ENCODE measurements at regions not wholly inside any gene's neighbourhood (a gene's known extent, or its start where the extent isn't known, plus 50 kb on each side); places are given as distances from the start of the nearest gene placed in this dataset.

DNA sequence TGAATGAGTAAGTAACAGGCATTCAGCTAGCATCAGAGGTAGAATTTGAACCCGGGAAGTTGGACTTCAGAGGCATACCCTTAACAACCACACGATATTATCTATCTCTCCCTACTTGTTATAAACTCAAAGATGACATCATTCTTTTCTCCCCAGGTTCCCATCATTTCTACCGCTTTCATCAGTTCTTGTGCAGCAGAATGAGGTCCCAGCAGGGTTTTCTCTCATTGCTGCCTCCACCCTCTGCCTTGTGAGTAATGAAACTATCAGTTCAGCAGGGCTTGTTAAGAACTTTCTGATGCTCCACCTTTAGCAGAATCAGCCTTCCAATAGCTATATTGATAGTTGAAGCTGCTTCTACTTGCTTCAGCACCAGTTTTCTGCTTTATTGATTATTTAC is 487.5 kb upstream of the KCNMB2 start:
- DNase-seq, result no peak

DNA sequence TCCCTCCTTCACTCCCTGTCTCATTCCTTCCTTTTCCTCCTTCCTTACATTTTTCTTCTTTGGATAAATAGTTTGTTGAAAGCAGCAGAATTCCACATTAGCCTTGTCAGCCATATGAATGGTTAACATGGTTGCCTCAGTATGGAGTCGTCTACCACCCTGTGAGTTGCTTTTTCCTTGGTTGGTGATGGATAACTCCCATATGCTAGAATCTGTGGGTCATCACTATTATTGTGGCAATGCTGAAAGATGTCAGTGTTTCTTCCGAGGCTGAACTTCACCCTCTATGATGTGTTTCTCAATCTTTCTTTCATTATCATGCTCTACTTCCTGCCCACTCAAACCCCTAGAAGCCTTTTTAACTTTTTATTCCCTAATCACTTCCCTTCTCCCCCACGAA is 481.8 kb upstream of the KCNMB2 start:
- no peak for DNase-seq

DNA sequence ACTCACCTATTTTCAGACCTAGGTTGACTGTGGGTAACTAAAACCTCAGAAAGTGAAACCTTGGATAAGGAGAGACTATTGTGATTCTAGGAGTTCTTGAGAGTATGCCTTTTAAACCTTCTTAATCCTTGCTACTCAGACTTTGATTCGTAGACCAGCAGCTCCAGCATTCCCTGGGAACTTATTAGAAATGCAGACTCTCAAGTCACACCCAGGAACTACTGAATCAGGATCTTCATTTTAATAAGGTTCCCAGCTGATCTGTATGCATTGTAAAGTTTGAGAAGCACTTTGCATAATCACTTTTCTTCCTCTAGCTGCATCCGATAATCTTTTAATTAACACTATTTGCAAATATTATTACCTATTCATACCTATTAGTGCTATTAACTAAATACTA is 480.3 kb upstream of the KCNMB2 start:
- no peak for DNase-seq

DNA sequence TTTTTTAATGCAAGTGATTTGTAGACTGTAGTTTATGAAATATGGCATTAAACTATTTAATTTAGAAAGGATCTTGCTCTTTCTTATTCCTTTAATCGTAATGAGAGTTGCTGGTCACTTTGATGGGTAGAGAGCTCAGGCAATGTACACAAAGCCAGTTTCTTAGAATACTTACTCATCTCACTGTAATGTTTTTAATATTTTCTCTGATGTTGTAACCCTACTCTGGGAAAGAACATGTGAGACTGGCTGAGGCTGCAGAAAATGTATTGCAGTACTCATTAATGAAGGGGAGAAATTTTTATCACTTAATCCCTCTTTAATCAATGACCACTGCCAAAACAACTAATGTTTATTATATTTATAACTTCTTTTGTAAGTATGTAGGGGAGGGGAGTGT is 479.4 kb upstream of the KCNMB2 start:
- no peak for DNase-seq

DNA sequence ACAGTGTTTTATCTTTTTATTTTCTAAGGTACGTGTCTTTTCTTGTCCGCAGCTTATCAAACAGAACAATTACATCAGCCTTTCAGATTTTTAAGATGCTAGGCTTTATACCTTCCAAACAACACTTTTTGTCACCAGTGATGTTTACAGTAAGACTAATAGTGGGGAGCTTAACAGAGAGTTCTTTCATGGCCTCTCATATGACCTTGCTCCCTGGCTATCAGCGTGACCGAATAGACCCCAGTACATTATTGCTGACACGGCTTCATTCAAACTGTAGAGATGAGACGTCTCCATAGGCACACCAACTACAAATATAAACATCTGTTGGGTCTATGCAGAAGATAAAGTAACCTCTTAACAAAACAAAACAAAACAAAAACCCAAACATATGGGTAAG is 477.6 kb upstream of the KCNMB2 start:
- DNase-seq, result no peak

DNA sequence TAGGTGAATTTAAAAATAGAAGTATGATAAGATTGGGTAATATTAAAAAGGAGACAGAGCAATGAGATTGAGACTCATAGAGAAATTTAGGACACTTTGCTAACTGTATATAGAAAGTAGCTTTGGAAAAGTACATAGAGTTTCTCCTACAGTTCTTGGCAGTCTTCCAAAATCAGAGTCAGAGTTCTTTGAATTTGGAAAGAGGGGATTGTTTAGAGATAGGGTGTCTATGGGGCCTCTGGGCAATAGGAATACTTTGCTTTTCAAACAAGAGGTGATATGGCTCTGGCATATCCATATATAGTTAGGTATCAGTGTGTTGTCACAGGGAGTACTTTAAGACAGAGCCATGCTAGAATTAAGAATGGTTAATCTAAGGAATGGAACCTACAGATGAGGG is 477.1 kb upstream of the KCNMB2 start:
- no peak for DNase-seq

DNA sequence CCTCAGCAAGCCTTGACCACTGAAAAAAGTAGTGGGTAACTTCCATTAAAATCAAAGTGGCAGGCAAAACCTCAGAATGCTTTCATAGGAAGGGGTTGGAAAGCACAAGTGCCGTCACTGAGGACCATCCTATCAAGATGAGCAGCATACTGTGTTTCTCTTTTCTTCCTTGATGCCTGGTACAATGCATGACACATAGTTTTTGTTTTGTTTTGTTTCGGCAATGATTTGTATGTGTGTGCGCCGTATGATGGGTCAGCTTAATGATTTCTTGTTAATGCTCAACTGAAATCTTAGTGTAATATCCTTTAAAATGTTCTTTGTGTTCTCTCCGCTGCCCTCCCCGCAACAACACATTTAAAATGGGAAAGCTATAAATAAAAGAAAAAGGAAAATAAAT is 476.4 kb upstream of the KCNMB2 start:
- DNase-seq, result no peak

DNA sequence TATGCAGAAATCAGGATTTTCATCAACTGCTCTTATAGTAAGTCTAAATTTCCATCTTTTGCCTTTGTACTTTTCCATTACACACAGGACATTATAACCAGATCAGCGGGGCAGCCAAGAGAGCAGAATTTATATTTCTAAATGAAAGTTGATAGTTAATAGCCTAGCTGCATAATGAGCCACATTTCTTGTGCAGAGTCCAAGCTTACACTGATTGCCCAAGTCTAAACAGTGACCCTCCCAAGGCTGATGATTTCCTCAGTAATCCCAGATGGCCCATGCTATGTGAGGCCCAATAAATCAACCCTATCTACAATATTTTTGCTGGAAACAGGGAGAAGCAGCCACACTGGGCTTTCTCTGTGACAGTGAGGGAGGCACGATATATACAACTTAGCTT is 475.8 kb upstream of the KCNMB2 start:
- DNase-seq, result no peak

DNA sequence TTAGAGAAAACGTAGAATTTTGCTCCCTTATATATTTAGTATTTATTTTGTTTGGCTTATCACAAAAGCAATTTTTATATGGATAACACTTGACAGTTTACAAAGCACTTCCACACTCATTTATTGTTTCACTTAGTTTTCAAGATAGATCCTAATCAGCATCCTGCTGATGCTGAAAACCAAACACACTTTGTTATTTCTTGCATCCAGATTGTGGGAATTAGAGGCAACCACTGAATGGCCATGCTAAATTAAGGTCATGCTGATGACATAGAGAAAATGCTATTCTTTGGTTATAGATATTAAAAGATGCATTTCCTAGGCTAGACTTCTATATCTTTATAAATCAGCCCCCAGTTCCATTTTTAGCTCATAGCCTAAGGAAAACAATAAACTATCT is 474.1 kb upstream of the KCNMB2 start:
- DNase-seq, result no peak

DNA sequence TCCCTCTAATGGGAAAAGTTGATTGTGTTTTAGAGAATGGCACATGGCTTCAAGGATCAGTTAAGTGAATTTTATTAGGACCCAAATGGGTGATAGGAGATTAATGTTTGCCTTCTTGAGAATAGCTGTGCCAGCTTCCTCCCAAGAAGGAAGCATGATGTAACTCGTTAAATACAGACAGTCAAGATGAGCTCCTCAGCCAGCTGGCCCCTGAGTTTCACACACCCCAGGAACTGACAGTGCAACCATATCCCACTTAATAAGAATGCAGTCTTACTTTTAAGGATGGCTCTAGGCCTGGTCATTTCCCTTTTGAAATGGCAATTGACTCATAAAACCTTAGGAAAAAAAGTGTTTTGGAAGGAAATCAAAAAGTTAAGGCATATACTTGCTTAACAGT is 472.8 kb upstream of the KCNMB2 start:
- DNase-seq, result peak in 1 of 2 donors; percentile 41

DNA sequence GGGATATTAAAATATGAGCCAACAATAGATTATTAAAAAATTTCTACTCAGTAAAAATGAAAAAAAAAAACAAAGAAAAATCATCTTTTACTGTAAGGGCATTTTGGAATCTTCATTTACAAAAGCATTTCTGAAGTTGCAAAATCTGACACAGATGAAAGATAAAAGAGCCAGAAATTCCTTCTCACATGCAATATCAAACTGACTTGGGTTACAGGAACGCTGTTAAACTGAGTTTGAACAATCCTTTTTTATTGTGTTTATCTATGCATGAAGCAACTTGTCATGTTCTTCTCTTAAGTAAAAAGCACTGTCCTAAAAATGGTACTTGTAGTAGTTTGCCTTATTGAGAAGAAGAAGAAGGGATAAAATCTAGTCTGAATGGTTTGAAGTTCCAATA is 468.5 kb upstream of the KCNMB2 start:
- DNase-seq, result no peak

DNA sequence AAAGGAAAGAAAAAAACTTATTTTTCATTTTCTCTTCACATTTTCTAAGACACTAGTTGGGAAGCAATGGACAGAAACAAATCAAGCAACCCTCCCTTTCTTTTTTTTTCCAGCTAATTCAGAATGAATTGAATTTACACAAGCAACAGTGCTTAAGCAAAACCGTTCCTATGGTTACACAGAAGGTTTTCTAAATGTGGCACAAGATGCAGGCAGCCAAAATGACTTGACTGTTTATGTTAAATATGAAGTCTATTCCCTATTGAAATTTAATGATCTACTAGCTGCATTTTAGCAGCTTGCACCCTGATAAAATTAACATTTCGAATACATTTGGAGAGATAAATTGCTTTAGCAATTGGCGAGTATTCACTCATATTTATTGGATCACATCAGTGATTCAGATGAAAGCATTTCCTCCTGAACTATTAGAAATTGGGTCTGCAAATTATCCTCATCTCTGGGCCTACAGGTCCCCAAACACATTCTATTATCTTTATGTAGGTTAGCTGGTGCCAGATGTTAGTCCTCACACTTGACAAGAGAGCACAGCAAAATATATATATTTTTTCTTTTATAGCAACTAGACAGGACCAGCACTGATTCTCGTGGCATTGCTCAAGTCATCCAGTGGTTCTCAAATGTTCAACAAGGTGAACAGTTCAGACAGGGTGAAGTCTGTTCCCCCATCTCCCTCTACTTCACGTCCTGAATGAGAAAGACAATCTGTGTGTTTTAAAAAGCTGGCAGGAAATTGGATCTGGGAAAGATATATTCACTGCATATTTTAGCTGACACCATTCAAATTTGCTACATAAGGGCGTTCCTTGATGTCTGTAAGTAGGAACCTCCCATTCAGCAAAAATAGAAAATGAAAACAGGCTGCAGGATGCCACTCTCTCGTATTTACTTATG is 463.6 kb upstream of the KCNMB2 start:
- DNase-seq, result no peak

DNA sequence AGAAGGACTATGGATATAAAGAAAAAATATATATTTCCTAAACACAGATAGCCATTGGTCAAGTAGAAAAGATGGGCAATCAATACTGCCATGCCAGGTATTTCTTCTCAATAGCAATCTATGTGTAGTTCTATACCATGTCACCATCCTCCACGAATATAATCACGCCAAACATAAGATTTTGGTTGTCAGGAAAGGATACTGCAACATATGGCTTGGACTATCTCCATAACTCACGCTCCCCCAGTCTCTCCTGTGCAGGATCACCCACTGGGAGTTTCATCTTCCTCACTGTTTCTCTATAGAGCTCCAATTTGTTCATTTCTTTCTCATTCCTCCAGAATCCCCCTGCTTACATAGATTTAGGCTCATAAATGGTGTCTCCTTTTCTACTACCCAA is 462.9 kb upstream of the KCNMB2 start:
- DNase-seq, result no peak

DNA sequence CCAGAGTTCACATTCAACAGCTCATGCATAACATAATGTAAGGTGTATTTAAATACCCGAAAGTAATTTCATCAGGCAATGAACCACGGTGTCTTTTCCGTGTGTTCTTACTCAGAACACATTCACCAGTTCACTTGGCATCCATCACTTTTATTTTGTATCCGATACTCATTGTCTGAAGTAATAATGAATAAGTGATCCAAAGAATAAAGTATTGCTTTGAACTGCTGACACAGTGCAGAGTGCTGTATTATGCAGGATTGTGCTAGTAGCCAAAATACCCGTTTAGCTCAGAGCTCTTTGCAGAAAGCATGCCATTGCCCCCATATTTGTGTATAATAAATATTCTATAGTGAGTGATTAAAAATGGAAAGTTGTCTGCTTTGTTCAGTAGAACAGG is 460.9 kb upstream of the KCNMB2 start:
- no peak for DNase-seq

DNA sequence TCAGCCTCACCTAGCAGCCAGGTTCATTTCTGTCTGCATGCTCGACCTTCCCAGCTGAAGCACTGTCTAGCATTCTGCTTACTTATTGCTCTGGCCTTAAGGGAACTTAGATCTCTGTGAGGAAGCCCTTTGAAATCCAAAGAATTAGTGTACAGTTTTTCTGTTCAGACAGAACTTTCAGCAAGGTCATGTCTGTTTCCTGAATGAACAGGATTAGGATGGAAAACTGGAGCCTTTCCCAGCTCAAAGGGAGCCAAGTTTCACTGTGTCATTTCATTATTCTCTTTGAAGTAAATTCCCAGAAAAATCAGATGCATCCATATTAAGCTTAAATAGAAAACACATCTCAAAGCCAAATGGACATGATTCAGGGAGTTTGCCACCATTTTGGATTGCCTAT is 457.3 kb upstream of the KCNMB2 start:
- DNase-seq, result no peak

DNA sequence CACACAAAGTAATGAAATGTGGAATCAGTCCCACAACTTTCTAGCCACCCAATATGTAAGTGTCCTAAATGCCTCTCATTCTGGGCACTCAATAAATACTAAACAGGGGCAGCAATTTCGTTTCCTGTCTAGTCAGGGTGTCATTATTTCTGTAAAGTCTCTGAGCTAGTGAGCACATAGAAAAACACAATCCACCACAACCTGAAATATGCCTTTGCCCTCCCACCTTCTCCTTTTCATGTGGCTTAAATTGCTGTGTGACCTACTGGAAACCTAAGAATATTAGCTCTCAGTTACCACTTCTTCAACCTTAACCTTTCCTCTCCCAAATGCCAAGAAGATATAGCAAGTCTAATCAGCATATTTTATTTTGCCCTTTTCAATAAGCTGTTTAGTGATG is 456.3 kb upstream of the KCNMB2 start:
- DNase-seq, result no peak

DNA sequence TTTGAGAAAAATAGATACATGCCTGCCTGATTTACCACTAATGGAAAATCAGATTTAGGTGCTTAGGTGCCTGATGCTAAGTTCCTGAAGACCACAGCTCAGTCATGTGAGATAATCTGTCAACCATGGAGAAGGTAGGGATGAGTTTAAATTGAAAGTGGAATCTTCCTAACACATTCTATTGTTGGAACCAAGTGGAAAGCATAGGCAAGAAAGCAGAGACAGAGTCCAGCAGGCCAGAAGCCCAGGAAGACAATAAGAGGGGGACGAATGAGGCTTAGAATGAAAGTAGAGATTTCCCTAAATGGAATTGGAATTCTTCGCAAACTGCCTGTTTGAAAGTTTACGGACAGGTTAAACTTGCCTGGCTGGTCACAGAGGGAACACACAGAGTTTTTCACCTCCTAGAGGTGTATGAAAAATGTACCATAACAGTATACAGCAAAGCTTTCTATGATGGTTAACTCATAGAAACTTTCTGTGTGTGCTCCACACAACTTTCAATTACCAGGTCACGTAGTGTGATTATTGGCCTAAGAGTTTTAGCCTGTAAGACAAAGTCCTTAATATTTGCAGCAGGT is 453.8 kb upstream of the KCNMB2 start:
- DNase-seq, result no peak

DNA sequence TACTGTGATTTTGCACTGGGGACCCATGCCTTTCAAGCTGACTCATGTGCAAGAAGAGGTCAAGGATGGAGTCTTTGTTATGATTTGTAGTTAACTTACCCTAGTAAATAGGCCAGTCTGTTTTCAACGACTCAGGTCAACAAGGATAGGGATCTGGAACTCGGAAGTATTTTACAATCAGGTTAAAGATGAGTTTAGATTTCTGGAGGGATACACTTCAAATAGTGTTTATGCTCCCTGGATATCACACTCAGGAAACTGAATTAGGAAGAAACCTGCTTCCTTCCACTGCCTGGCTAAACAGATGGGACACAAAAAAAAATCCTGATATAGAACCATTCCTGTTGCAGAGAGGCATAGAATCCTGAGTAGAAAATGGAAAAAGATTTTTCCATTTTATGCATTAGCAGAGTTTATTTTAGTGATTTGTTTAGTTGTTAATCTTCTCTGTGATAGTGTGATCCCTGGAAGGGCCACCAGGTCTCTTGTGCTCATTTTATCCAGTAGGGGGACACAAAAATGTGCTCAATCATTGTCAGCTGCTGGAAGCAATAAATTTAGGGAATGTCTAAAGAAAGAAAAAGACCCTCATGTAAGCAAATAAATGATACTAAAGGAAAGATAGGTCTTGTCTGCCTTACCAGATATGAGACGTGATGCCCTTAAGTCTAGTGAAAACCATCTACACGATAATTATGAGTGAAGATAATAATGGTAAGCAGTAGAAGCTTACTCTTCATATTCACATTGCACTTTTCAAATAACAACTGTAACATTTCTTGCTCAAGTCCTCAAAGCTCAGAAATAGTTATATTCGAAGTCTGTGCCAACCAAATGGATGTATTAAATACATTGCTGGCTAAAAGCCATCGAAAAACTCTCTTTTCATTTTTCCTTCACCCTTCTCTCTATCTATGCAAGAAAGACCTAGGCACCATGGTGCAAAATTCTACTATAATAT is 452.1 kb upstream of the KCNMB2 start:
- DNase-seq, result no peak

DNA sequence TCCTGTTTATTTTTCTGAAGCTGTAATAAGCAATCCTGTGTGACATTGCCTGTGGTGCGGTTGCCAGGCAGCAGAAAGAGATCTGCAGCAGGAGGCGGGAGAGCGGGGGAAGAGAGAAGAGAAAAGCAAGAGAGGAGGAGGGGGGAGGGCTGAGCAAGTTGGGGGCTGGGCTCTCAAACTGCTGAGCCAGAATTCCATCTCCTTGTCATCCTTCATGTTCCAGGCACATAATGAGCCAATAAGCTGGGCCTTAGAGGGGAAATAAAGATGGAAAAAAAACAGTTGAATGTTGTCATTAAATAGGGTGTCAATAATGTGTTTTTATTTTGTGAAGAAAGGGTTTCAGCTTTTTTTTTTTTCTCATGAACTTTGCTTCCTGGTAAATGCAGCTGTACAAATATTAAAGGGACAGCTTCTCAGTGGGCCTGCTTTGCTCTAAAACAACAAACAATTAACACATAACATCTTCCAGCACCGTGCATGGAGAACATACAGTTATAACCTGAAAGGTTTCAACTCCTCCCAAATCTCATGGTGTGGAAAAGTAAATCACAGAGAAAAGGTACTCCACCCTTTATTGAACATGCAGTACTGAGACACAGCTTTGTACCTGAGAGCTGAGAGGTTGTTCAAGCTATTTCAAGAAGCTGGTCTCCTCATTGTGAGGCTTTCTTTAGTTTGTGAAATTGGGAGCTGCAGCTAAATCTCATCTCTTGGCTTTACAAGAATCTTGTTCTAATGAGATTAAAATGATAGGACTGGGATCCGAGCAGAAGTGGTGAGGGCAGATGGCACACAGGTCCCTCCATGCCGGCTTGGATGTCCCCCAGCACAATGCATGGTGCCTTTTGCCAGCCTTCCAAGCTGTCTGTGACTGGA is 451.1 kb upstream of the KCNMB2 start:
- peak in 1 of 2 donors; percentile 37 for DNase-seq

DNA sequence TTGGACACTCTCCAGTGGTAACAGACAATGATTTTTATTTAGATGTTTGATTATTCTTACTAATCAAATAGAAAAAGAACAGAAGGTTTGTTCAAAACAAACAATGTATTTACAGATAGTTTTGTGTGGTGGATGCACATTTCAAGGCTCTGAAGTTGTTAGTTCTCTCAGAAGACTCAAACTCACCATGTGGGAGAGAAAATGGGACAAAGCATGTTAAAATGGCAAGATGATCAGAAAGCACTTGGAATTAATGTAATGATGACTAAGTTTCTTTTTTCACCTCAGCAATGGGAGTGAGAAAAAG is 450.5 kb upstream of the KCNMB2 start:
- no peak for DNase-seq

DNA sequence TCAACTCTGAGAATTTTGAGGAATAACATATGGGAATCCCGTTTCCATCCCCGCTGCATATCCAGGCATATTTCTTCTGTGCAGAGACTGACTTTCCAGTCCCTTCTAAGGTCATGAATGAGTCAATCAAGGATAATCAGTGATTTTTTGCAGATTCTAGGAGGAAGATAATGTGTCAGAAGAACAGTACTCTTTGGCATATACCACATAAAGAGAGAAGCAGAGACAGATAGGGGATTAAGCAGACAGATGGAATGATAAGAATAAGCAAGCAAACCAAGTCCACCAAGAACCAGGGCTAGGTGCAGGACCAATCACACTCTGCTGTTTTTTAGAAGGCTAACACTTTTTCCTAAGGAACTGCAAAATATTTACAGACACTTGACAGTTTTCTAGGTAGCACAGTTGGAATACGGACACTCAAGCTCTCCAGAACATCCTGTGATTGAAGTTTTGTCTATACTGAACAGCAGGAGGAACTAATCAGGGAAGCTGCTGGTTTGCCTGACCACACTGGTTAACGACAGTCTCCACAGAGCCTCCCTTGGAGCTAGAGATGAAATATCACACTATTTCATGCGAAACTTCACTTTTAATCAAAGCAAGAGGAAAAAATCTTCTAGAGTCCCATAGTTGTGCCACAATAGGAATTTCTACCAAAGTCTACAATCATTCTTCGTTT is 450.0 kb upstream of the KCNMB2 start:
- DNase-seq, result no peak

DNA sequence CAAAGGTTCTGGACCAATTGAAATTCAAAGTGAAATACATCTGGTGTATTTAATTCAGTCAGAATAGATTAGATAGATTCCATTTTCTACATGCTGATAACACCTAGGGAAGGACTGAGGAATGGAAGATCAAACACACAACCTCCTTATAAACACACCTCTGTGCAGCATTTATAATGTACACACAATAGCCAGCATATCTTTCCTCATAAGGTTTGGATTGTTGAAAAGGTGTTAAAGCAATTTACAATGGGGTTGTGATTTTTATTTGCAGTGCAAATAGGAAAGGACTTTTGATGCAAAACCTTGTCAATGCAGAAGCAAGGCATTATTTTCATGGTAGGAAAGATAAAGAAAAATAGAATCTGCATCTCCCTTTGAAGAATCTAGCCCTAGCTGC is 448.9 kb upstream of the KCNMB2 start:
- no peak for DNase-seq
